T-helper 17 cell (primary cell): ENCODE measurements at regions not wholly inside any gene's neighbourhood (a gene's known extent, or its start where the extent isn't known, plus 50 kb on each side); places are given as distances from the start of the nearest gene placed in this dataset.
"Not testable (repeated sequence)": the region's sequence is repeated elsewhere in the genome, so short reads cannot be mapped to it uniquely, and the experiment has no call there.

Source experiments
- ATAC-seq: fragments of 150-1000 bp; cut with Tn5 transposase; 2 replicates; pipeline ENCODE4 v1.10.0; 2021; ENCODE audit warnings: mild to moderate bottlenecking, moderate library complexity
- DNase-seq, 3 donors: peaks; one replicate each; pipeline versions ENCODE4 v3.0.0 to v3.0.0-alpha.2; 2020 to 2021
- H3K9me3 ChIP-seq: one replicate; pipeline ENCODE4 v1.7.0; 2013; ENCODE audit warnings: low read length, mild to moderate bottlenecking; ENCODE audit not compliant: control insufficient read depth, poor library complexity, severe bottlenecking
- H3K27ac Mint-ChIP-seq: one replicate; pipeline ENCODE4 v1.8.0; 2022; ENCODE audit warnings: mild to moderate bottlenecking, moderate library complexity, mixed read lengths
- H3K27me3 Mint-ChIP-seq: one replicate; pipeline ENCODE4 v1.8.0; 2022; ENCODE audit warnings: mixed read lengths
- H3K36me3 Mint-ChIP-seq: one replicate; pipeline ENCODE4 v1.8.0; 2022; ENCODE audit warnings: low read depth, mixed read lengths
- H3K4me1 Mint-ChIP-seq: one replicate; pipeline ENCODE4 v1.8.0; 2022; ENCODE audit warnings: mild to moderate bottlenecking, mixed read lengths
- H3K4me3 Mint-ChIP-seq: one replicate; pipeline ENCODE4 v1.8.0; 2022; ENCODE audit warnings: mild to moderate bottlenecking, moderate library complexity, mixed read lengths

DNA sequence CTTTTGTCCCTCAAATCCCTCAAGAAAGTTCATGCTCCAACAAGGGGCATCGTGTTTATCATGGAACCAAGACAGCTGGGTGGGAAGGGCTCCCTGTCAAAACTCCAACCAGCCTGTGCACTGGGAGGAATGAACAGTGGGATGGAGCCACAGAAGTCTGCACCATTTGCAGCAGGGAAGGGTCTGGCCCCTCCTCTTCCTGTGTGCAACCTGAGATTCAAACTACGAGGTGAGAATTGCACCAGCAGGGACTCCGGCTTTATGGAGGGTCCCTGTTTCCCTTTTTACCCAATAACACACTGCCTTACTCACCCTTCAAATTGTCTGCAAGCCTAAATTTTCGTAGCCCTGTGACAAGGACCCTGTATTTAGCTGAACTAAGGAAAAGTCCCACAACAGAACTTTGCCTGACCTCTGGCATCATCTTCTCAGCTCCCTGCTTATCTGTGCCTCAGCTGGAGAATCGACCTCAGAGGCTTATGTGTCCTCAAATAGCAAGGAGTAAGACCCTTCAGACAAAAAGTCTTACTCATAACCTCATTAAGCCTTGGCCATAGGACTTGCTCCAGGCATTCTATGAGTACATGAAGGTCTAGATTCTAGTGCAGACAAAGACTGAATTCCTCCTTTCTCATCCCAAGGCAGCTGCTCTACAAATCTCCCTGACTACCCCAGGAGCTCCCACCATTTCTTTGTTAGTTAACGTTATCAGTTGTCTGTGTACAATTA, 178.3 kb upstream of the SERPINE2 start:
- no peaks in the 10 kb centered on the region for H3K9me3 ChIP-seq
- H3K36me3 Mint-ChIP-seq: no peaks in the 10 kb centered on the region

DNA sequence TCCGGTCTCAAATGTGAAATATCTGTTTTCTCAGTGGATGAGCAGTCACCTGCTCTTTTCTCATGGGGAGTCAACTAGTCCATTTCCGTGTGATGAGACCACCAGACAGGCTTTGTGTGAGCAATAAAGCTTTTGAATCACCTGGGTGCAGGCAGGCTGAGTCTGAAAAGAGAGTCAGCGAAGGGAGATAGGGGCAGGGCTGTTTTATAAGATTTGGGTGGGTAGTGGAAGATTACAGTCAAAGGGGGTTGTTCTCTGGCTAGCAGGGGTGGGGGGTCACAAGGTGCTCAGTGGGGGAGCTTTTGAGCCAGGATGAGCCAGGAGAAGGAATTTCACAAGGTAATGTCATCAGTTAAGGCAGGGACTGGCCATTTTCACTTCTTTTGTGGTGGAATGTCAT, 176.5 kb upstream of the SERPINE2 start:
- H3K27ac Mint-ChIP-seq: not testable (repeated sequence)

More for the DNA sequence above, 178.3 kb upstream of the SERPINE2 start:
- ATAC-seq: no peak
- H3K27ac Mint-ChIP-seq: no peak overlapping the region
- DNase-seq: no peak
- H3K27me3 Mint-ChIP-seq: peaks cover 46% of the 10 kb centered on the region
- no peaks in the 10 kb centered on the region for H3K4me1 Mint-ChIP-seq
- no peak overlapping the region for H3K4me3 Mint-ChIP-seq

DNA sequence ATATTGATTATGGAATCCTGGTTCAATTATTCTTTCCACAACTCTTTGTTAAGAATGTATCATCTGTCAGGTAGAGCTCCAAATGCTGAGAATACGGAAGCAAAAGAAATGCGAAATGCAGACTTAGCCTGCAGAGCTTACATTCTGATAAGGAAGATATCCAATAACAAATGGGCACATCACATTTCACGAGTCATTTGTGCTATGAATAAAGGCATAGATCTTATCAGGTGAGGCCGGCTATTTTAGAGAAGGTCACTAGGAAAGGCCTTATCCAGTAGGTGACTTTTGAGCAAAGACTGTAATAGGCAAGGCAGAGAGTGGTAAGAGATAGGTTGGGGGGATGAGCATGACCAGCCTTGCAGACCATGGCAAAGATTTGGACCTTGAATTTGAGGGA, 174.3 kb upstream of the SERPINE2 start:
- peaks cover 47% of the 10 kb centered on the region for H3K27me3 Mint-ChIP-seq
- H3K4me3 Mint-ChIP-seq: no peak overlapping the region
- H3K27ac Mint-ChIP-seq: no peak overlapping the region
- H3K9me3 ChIP-seq: no peaks in the 10 kb centered on the region
- no peak for DNase-seq
- ATAC-seq: no peak
- no peaks in the 10 kb centered on the region for H3K4me1 Mint-ChIP-seq
- no peaks in the 10 kb centered on the region for H3K36me3 Mint-ChIP-seq

More for the DNA sequence above, 176.5 kb upstream of the SERPINE2 start:
- ATAC-seq, H3K4me1 Mint-ChIP-seq, H3K36me3 Mint-ChIP-seq, H3K4me3 Mint-ChIP-seq, H3K9me3 ChIP-seq, DNase-seq: not testable (repeated sequence)
- H3K27me3 Mint-ChIP-seq: peaks cover 32% of the 10 kb centered on the region

DNA sequence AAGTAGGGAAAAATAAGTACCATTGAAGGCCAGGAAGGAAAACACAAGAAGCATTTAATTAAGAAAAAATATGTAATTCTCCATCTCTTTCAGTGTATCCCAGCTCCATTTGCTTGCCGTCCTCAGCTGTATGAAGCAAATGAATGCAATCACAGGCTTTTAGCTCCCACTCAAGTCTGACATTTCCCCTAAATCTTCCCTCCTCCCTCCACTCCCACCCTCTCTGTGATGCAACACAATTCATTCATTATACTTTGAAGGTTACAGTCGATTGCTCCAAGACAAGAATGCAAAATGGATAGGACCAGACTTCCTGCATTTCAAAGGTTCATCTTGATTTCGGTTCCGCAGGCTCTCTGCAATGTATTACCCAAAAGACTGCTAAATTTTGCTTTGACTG, 172.7 kb upstream of the SERPINE2 start:
- H3K4me3 Mint-ChIP-seq: no peak overlapping the region
- peaks cover 56% of the 10 kb centered on the region for H3K27me3 Mint-ChIP-seq
- H3K9me3 ChIP-seq: no peaks in the 10 kb centered on the region
- DNase-seq (no peak), ATAC-seq (no peak)
- H3K27ac Mint-ChIP-seq: no peak overlapping the region
- no peaks in the 10 kb centered on the region for H3K36me3 Mint-ChIP-seq
- no peaks in the 10 kb centered on the region for H3K4me1 Mint-ChIP-seq

DNA sequence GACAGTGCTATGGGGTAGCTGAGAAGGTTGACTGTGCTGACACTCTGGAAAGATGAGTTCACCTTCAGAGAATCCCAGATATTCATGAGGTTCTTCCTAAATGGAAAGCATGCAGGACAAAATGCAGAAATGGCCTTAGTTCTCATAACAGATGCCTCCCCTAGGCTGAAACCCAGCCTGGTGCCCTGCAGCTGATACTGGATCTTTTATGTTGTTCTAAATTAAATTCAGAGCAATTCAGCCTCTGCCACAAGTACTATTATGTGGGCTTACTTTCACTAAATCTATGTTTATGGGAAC, 172.0 kb upstream of the SERPINE2 start:
- Mint-ChIP-seq H3K27me3 (peaks cover 62% of the 10 kb centered on the region), H3K27ac (no peak overlapping the region), H3K4me3 (no peak overlapping the region), H3K36me3 (no peaks in the 10 kb centered on the region), H3K4me1 (no peaks in the 10 kb centered on the region)
- ATAC-seq (no peak), DNase-seq (no peak)
- H3K9me3 ChIP-seq: no peaks in the 10 kb centered on the region

DNA sequence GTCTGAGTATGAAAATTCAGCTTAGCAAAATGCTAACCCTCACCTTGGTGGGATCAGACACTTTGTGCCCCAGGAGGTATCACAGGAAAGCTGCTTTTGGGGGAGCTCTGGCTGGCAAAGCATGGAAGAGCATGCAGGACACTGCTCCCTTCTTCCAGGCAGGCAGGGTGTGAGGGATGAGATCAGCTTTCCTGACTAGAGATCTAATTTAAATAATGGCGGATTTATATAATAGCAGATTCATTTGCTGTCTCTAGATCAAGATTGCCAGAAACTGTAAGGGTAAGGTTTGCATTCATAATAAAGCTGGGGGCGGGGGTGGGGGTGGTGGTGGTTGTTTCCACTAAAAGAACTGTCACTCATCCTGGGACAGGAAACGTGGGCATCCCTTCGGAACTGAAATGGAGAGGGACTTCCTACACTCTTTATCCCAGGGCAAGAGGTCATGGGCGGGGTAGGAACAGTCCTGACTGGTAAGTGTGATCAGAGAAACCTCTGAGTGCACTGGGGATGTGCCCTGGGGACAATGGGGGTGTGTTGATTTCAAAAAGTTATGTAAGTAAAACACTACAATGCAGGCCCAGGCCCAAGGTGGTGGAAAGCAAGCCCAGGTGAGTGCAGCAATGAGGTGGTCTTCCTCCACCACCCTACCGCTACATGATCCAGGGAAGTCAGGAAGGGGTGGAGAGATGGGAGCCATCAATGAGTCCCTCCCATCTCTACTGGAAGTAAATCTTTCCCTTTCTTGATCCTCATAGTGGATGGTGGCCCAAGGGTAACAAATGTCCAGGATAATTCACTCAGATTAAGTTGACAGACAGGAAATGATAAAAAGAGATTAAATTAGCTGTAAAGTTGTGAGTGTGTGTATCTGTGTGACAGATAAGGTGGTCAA, 171.4 kb upstream of the SERPINE2 start:
- ATAC-seq: no peak
- no peaks in the 10 kb centered on the region for H3K4me1 Mint-ChIP-seq
- no peaks in the 10 kb centered on the region for H3K36me3 Mint-ChIP-seq
- no peak overlapping the region for H3K27ac Mint-ChIP-seq
- peaks cover 58% of the 10 kb centered on the region for H3K27me3 Mint-ChIP-seq
- no peak overlapping the region for H3K4me3 Mint-ChIP-seq
- no peak for DNase-seq
- H3K9me3 ChIP-seq: no peaks in the 10 kb centered on the region

DNA sequence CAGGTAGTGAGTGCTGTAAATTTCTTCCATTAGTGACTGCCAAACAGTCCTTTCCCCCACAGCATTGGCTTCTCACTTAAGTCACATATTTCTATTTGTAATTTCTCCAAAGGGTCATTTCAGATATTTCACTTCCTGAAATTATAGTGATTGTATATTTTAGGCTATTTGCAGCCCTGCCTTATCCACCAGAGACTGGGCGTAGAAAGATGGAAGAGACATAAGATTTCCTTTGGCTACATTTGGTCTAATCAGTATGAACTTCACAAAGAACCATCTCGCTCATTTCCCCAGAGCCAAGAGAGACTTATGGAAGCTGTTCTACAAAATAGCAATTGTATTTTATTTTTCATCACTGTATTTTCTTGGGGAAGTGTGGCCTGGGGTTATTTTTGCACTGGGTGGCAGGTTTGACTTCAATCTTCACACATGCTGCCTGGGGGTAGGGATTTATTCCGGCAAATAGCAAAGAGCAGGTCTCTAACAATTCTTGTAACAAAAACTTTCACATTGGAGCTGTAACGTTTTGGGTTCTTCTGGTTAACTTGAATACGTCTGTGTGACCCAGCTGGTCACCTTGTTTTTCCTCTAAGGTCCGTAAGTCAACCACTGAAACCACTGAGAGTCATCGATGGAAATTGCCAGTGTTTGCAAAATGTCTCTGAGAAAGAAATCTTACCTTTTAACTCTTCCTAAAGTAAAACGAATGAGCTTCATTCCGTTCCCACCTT, 170.6 kb upstream of the SERPINE2 start:
- Mint-ChIP-seq H3K4me3 (no peak overlapping the region), H3K4me1 (no peaks in the 10 kb centered on the region), H3K36me3 (no peaks in the 10 kb centered on the region), H3K27me3 (peaks cover 49% of the 10 kb centered on the region), H3K27ac (no peak overlapping the region)
- no peak for ATAC-seq
- no peaks in the 10 kb centered on the region for H3K9me3 ChIP-seq
- no peak for DNase-seq

DNA sequence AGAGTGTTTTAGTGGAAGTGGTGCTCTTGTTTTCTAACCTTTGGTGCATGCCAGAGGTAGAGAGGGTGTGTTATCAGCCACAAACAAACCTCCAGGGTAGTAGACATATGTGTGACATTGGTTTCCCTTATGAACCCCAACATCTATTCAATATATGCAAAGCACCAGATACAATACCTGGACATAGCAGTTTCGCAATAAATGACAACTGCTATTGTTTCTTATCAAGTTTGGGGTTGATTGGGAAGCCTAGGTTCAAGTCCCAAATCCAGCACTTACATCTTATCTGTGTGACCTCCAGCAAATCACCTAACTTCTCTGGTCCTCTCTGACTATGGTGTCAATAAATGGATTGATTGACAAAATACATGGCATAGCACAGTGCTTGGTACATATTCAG, 169.4 kb upstream of the SERPINE2 start:
- DNase-seq (no peak), ATAC-seq (no peak)
- no peak overlapping the region for H3K4me3 Mint-ChIP-seq
- H3K27me3 Mint-ChIP-seq: peaks cover 38% of the 10 kb centered on the region
- no peaks in the 10 kb centered on the region for H3K9me3 ChIP-seq
- no peak overlapping the region for H3K27ac Mint-ChIP-seq
- H3K36me3 Mint-ChIP-seq: no peaks in the 10 kb centered on the region
- H3K4me1 Mint-ChIP-seq: no peaks in the 10 kb centered on the region

DNA sequence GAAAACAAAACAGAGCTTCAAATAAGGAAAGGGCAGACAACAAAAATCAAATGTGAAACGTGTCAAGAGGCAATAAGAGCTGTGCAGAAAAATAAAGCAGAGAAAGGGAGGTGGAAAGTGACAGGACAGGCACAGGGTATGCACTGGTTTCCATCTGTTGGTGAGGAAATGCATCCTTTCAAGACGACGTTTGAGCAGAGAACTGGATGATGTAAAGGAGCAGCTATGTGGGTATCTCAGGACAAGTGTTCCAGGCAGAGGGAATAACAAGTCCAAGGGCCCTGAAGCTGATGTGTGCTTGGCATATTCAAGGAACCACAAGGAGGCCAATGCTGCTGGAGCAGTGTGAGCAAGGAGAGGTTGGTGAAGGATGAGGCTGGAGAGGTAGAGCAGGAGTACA, 168.9 kb upstream of the SERPINE2 start:
- DNase-seq: no peak
- H3K4me1 Mint-ChIP-seq: no peaks in the 10 kb centered on the region
- no peak overlapping the region for H3K27ac Mint-ChIP-seq
- no peak for ATAC-seq
- H3K36me3 Mint-ChIP-seq: no peaks in the 10 kb centered on the region
- H3K27me3 Mint-ChIP-seq: peaks cover 35% of the 10 kb centered on the region
- no peak overlapping the region for H3K4me3 Mint-ChIP-seq
- H3K9me3 ChIP-seq: no peaks in the 10 kb centered on the region

DNA sequence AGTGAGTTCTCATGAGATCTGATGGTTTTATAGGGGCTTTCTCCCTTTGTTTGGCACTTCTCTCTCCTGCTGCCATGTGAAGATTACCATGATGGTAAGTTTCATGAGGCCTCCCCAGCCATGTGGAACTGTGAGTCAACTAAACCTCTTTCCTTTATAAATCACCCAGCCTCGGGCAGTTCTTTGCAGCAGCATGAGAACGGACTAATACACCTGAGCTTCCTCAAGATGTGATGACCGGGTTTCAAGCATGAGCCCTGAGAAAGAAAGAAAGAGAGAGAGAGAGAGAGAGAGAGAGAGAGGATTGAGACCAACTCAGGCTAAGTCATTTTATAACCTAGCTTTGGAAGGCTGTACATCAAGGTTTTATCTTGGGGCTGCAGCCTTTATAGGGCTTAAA, 167.7 kb upstream of the SERPINE2 start:
- no peaks in the 10 kb centered on the region for H3K4me1 Mint-ChIP-seq
- H3K27me3 Mint-ChIP-seq: peaks cover 35% of the 10 kb centered on the region
- no peaks in the 10 kb centered on the region for H3K36me3 Mint-ChIP-seq
- no peak overlapping the region for H3K27ac Mint-ChIP-seq
- no peak overlapping the region for H3K4me3 Mint-ChIP-seq
- no peak for DNase-seq
- no peaks in the 10 kb centered on the region for H3K9me3 ChIP-seq
- ATAC-seq: no peak

DNA sequence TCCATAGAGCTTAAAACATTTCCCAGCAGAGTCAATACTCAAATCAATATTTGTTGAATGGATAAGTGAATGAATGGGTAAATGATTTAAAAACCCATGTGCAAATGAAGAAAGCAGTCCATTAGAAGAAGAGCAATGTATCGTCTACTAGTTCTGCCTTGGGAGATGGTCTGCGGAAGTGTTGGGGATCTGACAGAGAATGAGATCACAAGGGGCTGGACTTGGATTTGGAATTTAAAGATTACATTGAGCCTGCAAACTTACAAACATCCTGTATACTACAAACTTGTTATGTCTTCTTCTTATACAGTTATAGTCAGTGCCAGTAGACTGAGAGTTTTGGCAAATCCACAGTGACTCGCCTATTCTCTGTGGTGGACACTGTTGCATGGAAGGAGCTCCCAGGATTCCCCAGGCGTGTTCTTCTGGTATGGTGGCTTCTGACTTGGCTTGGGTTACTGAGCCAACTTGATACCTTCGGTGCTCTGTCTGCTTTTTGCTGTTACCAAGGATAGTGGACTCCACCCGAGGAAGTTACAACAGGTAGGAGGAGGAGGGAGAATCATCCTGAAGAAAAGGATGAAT, 163.3 kb upstream of the SERPINE2 start:
- no peak for ATAC-seq
- Mint-ChIP-seq H3K27me3 (peaks cover 22% of the 10 kb centered on the region), H3K4me3 (no peak overlapping the region), H3K36me3 (no peaks in the 10 kb centered on the region), H3K27ac (no peak overlapping the region), H3K4me1 (no peaks in the 10 kb centered on the region)
- no peaks in the 10 kb centered on the region for H3K9me3 ChIP-seq
- DNase-seq: no peak

DNA sequence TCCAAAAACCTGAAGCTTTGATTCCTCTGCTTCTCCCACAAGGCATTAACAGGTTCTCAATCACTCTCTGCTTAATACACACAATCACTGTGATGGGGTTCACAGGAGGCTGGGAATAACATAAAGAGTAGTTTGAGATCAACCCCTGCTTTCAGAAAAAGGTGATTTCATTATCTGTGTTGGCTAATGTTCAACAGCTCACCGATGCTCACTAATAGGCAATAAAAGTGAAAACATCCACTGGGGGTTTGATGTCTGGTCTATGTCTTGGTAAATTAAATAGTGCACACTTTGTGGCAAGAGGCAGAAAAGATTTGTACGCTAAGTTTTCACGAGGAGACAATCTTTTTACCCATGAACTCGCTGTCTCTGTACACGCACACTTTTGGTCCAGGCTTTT, 159.3 kb upstream of the SERPINE2 start:
- no peaks in the 10 kb centered on the region for H3K4me1 Mint-ChIP-seq
- H3K27ac Mint-ChIP-seq: no peak overlapping the region
- H3K27me3 Mint-ChIP-seq: peaks cover 10% of the 10 kb centered on the region

DNA sequence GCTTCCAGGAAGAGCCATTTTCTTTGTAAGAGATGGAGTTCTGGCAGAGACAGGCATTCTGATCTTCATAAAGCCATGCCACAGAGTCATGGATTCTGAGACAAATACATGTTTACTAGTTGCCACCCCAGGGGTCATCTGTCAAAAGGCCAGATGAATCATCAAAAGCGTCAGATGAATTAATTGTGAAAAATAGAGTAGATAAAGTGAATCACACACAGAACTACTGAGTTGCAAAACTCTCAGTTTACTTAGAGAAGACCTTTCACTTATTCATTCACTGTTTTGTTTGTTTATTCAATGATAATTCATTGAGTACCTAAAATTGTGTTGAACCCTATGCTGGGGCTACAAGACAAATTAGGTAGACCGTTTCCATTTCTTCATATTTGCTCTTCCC, 157.7 kb upstream of the SERPINE2 start:
- ATAC-seq: no peak
- no peaks in the 10 kb centered on the region for H3K9me3 ChIP-seq
- Mint-ChIP-seq H3K4me3 (no peak overlapping the region), H3K27ac (no peak overlapping the region), H3K36me3 (no peaks in the 10 kb centered on the region), H3K27me3 (peaks cover 10% of the 10 kb centered on the region), H3K4me1 (no peaks in the 10 kb centered on the region)
- DNase-seq: no peak

More for the DNA sequence above, 159.3 kb upstream of the SERPINE2 start:
- H3K36me3 Mint-ChIP-seq: no peaks in the 10 kb centered on the region
- no peak overlapping the region for H3K4me3 Mint-ChIP-seq
- H3K9me3 ChIP-seq: no peaks in the 10 kb centered on the region
- no peak for ATAC-seq
- DNase-seq: no peak
